Progenitor cell of endocrine pancreas (in vitro differentiated cells): ENCODE measurements at regions not wholly inside any gene's neighbourhood (a gene's known extent, or its start where the extent isn't known, plus 50 kb on each side); places are given as distances from the start of the nearest gene placed in this dataset.

Experiments used
- DNase-seq: peaks from one replicate; pipeline ENCODE4 v3.0.0; 2021; ENCODE audit warnings: low spot score; ENCODE audit not compliant: unreplicated experiment
- H3K27ac Mint-ChIP-seq: 2 replicates; pipeline ENCODE4 v1.8.0; 2021; ENCODE audit warnings: mild to moderate bottlenecking, moderate library complexity, mixed read lengths
- H3K27me3 Mint-ChIP-seq: 2 replicates; pipeline ENCODE4 v1.8.0; 2021; ENCODE audit warnings: mixed read lengths
- H3K36me3 Mint-ChIP-seq: 2 replicates; pipeline ENCODE4 v1.8.0; 2022; ENCODE audit warnings: mixed read lengths; ENCODE audit not compliant: insufficient read depth
- H3K4me1 Mint-ChIP-seq: 2 replicates; pipeline ENCODE4 v1.8.0; 2021; ENCODE audit warnings: low read depth, mixed read lengths
- H3K4me3 Mint-ChIP-seq: 2 replicates; pipeline ENCODE4 v1.8.0; 2021; ENCODE audit warnings: low read depth, mild to moderate bottlenecking, moderate library complexity, mixed read lengths
- H3K9me3 Mint-ChIP-seq: 2 replicates; pipeline ENCODE4 v1.8.0; 2021; ENCODE audit warnings: low read depth, mixed read lengths
- CTCF ChIP-seq: fragments of 200-600 bp; sonication (generic); IDR thresholded peaks from one replicate; pipeline ENCODE4 v1.5.0; 2021; ENCODE audit warnings: antibody characterized with exemption, mild to moderate bottlenecking; ENCODE audit not compliant: unreplicated experiment

DNA sequence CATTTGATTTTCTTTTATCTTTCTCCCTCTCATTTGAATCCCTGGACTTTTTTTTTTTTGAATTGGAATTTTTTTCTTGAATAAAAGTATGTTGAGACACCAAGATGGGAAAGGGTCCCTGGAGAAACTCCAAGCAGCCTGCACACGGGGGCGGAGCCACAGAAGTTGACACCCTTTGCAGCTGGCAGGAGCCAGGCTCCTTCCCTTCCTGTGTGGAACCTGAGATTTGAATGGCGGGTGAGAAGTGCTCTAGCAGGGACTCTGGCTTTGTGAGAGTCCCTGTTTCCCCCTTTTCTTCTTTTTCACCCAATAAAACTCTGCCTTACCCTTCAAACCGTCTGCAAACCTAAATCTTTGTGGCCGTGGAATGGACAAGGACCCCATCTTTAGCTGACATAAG lies 1381.0 kb upstream of the MIR17HG start:
- Mint-ChIP-seq H3K9me3 (no peaks in the 10 kb centered on the region), H3K4me3 (no peak overlapping the region), H3K27me3 (no peaks in the 10 kb centered on the region), H3K36me3 (no peaks in the 10 kb centered on the region), H3K4me1 (no peaks in the 10 kb centered on the region), H3K27ac (no peak overlapping the region)
- no peak for TF ChIP-seq CTCF
- no peak for DNase-seq

GRCh38 chr13:89967701-89968100 lies 1379.8 kb upstream of the MIR17HG start:
- Mint-ChIP-seq H3K27ac (no peak overlapping the region), H3K27me3 (no peaks in the 10 kb centered on the region), H3K9me3 (no peaks in the 10 kb centered on the region), H3K4me1 (no peaks in the 10 kb centered on the region), H3K4me3 (no peak overlapping the region), H3K36me3 (no peaks in the 10 kb centered on the region)
- TF ChIP-seq CTCF, result no peak
- no peak for DNase-seq

DNA sequence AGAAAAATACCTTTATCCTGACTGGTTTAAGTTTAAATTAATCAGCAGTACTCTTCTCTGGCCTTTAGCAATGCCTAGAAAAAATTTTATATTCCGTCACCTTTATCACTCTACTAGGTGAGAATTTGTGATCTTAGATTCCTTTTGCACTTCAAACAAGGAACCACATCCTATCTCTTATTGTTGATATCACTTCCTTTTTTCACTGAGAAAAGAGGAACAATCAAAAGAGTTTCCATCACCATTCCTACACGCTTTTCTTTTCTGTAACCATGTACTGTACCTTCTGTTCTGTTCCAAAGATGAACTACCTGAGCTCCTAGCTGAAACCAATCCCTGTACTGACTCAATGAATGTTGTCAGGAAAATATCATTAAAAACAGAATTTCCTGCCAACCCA lies 1379.0 kb upstream of the MIR17HG start:
- Mint-ChIP-seq H3K36me3 (no peaks in the 10 kb centered on the region), H3K27ac (no peak overlapping the region), H3K4me1 (no peaks in the 10 kb centered on the region), H3K27me3 (no peaks in the 10 kb centered on the region), H3K4me3 (no peak overlapping the region), H3K9me3 (no peaks in the 10 kb centered on the region)
- DNase-seq, result no peak
- TF ChIP-seq CTCF, result no peak

DNA sequence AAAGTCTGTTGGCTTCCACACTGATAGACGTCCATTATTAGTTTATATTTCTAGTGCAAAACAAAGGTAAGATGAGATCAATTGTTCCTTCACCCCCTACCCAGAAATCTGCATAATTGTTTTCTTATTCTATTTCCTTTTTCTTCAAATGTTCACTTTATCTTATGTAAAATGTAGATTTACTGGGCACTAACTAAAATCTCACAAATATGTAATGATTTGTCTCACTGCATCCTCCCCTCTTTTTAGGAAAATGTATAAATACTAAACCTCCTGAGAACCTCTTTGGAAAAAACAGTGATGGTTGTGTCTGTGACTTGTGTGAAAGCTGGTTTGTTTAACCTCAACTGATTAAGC lies 1377.2 kb upstream of the MIR17HG start:
- no peaks in the 10 kb centered on the region for H3K27me3 Mint-ChIP-seq
- DNase-seq, result no peak
- no peaks in the 10 kb centered on the region for H3K4me1 Mint-ChIP-seq
- H3K27ac Mint-ChIP-seq, result no peak overlapping the region
- TF ChIP-seq CTCF, result no peak
- no peaks in the 10 kb centered on the region for H3K36me3 Mint-ChIP-seq
- no peak overlapping the region for H3K4me3 Mint-ChIP-seq
- no peaks in the 10 kb centered on the region for H3K9me3 Mint-ChIP-seq

DNA sequence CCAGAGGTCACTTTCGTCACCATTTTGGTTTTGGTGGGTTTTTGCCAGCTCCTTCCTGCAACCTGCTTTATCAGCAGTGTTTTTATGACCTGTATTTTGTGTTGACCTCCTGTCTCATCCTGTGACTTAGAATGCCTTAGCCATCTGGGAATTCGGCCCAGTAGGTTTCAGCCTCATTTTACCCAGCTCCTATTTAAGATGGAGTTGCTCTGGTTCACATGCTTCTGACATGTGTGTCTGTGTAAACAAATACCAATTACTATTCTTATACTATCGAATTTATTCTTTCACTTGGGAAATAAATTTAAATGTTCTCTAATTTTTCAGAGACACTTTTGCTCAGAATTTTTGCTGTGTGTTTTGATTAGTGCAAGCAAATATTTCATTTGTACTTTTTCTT lies 1370.3 kb upstream of the MIR17HG start:
- TF ChIP-seq CTCF, result no peak
- H3K36me3 Mint-ChIP-seq, result no peaks in the 10 kb centered on the region

More for the DNA sequence above, 1370.3 kb upstream of the MIR17HG start:
- Mint-ChIP-seq H3K9me3 (no peaks in the 10 kb centered on the region), H3K27ac (no peak overlapping the region), H3K27me3 (no peaks in the 10 kb centered on the region), H3K4me1 (peaks cover 1% of the 10 kb centered on the region), H3K4me3 (no peak overlapping the region)
- DNase-seq, result no peak
